GM03348 (cell line): ENCODE measurements at regions not wholly inside any gene's neighbourhood (a gene's known extent, or its start where the extent isn't known, plus 50 kb on each side); places are given as distances from the start of the nearest gene placed in this dataset.
A peak's percentile ranks its signal among the peaks of the same experiment; 100 is the strongest.

Source experiments
- DNase-seq: peaks from one replicate; pipeline ENCODE4 v3.0.0; 2012; ENCODE audit warnings: low spot score

GRCh38 chr2:240209493-240209892 lies 69.0 kb upstream of the OTOS start:
- DNase-seq: no peak

- no peak for DNase-seq
Observed at GRCh38 chr2:240210198-240210965, 69.9 kb upstream of the OTOS start.

- no peak for DNase-seq
Observed at GRCh38 chr2:240211096-240211495, 70.6 kb upstream of the OTOS start.

- DNase-seq: no peak
Observed at GRCh38 chr2:240211598-240212424, 71.4 kb upstream of the OTOS start.

GRCh38 chr2:240212425-240213225 lies 72.2 kb upstream of the OTOS start:
- no peak for DNase-seq

GRCh38 chr2:240213226-240213475 lies 72.7 kb upstream of the OTOS start:
- no peak for DNase-seq

GRCh38 chr2:240213476-240214421 lies 73.3 kb upstream of the OTOS start:
- no peak for DNase-seq

- DNase-seq: no peak
Observed at GRCh38 chr2:240214790-240215675, 74.6 kb upstream of the OTOS start.

GRCh38 chr2:240215676-240216051 lies 75.2 kb upstream of the OTOS start:
- no peak for DNase-seq

- DNase-seq: no peak
Observed at GRCh38 chr2:240216167-240216566, 75.7 kb upstream of the OTOS start.

- no peak for DNase-seq
Observed at GRCh38 chr2:240217431-240218301, 77.2 kb upstream of the OTOS start.

- no peak for DNase-seq
Observed at GRCh38 chr2:240219208-240219890, 78.9 kb upstream of the OTOS start.

GRCh38 chr2:240220371-240220770 lies 79.9 kb upstream of the OTOS start:
- DNase-seq: no peak

- DNase-seq: no peak
Observed at GRCh38 chr2:240223631-240224030, 83.2 kb upstream of the OTOS start.

- peak; percentile 48 for DNase-seq
Observed at GRCh38 chr2:240224676-240225075, 84.2 kb upstream of the OTOS start.

- no peak for DNase-seq
Observed at GRCh38 chr2:240225131-240225530, 84.7 kb upstream of the OTOS start.

GRCh38 chr2:240225660-240226475 lies 85.4 kb upstream of the OTOS start:
- DNase-seq: no peak
